ENCODE measurements at regions not wholly inside any gene's neighbourhood (a gene's known extent, or its start where the extent isn't known, plus 50 kb on each side); places are given as distances from the start of the nearest gene placed in this dataset.

DNA sequence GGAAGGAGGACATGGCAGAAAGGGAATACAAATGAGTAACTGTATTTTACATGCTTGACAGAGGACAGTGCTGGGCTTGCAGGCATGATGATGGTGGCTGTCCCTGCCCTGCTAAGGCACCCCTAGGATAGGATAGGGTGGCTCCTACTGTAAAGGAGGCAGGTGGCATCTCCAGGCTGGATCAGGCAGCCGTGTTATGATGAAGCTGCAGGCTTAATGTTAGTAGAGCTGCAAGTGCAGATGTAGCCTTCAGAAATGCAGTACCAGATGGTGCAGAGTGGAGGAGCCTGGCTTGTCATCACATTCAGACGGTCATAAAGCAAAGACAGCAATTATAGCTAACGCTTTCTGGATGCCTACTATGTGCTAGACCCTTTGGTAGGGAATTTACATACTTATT is 287.9 kb upstream of the PODXL start:
- TF ChIP-seq, protein P1, sequence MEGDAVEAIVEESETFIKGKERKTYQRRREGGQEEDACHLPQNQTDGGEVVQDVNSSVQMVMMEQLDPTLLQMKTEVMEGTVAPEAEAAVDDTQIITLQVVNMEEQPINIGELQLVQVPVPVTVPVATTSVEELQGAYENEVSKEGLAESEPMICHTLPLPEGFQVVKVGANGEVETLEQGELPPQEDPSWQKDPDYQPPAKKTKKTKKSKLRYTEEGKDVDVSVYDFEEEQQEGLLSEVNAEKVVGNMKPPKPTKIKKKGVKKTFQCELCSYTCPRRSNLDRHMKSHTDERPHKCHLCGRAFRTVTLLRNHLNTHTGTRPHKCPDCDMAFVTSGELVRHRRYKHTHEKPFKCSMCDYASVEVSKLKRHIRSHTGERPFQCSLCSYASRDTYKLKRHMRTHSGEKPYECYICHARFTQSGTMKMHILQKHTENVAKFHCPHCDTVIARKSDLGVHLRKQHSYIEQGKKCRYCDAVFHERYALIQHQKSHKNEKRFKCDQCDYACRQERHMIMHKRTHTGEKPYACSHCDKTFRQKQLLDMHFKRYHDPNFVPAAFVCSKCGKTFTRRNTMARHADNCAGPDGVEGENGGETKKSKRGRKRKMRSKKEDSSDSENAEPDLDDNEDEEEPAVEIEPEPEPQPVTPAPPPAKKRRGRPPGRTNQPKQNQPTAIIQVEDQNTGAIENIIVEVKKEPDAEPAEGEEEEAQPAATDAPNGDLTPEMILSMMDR (IDR thresholded peaks at IDR 0.05) = no peak
- TF ChIP-seq POLR2A (IDR thresholded peaks at IDR 0.05) (no peak), POLR2AphosphoS5 (IDR thresholded peaks at IDR 0.05) (no peak)

All from gastroesophageal sphincter (tissue), 3 donors.